MM.1S (cell line): ENCODE measurements at regions not wholly inside any gene's neighbourhood (a gene's known extent, or its start where the extent isn't known, plus 50 kb on each side); places are given as distances from the start of the nearest gene placed in this dataset.

Source experiments
- EZH2phosphoT487 ChIP-seq: fragments of 300-600 bp; sonication (generic); IDR thresholded peaks from 2 replicates; pipeline ENCODE4 v1.6.1; 2018; ENCODE audit warnings: antibody characterized with exemption, low read length
- TF ChIP-seq, protein P1 (sequence below): fragments of 300-600 bp; sonication (generic); IDR thresholded peaks from 2 replicates; pipeline ENCODE4 v1.5.1; 2016; ENCODE audit warnings: antibody characterized with exemption, low read length, mixed read lengths

DNA sequence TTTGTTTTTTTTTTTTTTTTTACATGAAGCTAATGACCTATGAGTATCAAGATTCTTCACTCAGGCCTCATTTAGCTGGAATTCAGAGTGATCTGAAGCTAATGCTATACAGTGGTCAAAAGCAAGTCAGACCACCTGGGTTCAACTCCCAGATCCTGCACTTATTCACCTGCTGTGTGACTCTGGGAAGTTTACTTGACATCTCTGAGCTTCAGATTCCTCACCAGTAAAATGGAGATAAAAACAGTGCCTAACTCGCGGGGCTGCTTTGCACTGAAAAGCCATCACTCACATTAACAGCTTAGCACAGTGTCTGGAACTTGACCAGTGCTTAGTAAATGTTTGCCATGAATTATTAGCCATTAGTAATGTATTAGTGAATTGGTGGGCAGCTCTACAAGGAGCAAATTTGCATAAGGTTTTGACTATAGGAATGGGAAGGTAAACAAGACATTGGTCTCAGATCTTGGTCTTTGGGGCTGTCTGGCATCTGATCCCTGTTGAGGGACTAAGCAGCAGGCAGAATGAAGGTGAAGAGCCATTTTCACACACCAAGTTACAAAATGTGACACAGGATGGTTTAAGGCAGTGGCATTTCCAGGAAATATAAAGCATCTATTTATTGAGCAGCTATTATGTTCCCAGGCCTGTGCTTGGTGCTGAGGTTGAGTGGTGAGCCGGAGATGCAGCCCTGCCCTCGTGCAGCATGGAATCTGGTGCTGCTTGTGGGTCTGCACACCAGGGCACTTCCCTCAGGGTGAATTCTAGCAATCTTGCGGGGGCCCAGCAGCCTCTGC lies 291.3 kb downstream of the RRAGC start:
- TF ChIP-seq, protein P1, sequence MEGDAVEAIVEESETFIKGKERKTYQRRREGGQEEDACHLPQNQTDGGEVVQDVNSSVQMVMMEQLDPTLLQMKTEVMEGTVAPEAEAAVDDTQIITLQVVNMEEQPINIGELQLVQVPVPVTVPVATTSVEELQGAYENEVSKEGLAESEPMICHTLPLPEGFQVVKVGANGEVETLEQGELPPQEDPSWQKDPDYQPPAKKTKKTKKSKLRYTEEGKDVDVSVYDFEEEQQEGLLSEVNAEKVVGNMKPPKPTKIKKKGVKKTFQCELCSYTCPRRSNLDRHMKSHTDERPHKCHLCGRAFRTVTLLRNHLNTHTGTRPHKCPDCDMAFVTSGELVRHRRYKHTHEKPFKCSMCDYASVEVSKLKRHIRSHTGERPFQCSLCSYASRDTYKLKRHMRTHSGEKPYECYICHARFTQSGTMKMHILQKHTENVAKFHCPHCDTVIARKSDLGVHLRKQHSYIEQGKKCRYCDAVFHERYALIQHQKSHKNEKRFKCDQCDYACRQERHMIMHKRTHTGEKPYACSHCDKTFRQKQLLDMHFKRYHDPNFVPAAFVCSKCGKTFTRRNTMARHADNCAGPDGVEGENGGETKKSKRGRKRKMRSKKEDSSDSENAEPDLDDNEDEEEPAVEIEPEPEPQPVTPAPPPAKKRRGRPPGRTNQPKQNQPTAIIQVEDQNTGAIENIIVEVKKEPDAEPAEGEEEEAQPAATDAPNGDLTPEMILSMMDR = no peak
- TF ChIP-seq EZH2phosphoT487 = no peak
